HS-5 (cell line): ENCODE measurements at regions not wholly inside any gene's neighbourhood (a gene's known extent, or its start where the extent isn't known, plus 50 kb on each side); places are given as distances from the start of the nearest gene placed in this dataset.

Source experiments
- DNase-seq: peaks from one replicate; pipeline ENCODE4 v3.0.0-alpha.2; 2012; ENCODE audit warnings: low read depth

- DNase-seq = peak; percentile 86
Measured at GRCh38 chr2:237171396-237171795, 85.7 kb downstream of the COPS8 start.

- DNase-seq = no peak
Measured at GRCh38 chr2:237171881-237172280, 86.2 kb downstream of the COPS8 start.

GRCh38 chr2:237177052-237177451 lies 91.4 kb downstream of the COPS8 start:
- DNase-seq = no peak

DNA sequence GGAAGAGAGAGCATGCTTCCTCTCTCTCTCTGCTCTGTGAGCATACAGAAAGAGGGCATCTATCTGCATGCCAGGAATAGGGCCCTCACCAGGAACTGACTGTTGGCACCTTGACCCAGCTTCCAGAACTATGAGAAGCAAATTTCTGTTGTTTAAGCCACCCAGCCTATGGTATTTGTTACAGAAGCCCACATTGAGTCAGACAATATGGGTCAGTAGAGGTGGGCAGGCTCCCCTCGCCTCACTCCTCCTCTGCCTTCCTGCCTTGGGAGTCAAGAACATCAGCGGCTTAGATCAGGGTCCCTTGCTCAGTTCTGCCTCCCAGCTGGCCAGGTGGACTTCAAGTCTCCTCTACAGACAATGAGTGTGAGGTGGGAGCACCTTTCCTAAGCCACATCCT lies 92.3 kb downstream of the COPS8 start:
- no peak for DNase-seq

DNA sequence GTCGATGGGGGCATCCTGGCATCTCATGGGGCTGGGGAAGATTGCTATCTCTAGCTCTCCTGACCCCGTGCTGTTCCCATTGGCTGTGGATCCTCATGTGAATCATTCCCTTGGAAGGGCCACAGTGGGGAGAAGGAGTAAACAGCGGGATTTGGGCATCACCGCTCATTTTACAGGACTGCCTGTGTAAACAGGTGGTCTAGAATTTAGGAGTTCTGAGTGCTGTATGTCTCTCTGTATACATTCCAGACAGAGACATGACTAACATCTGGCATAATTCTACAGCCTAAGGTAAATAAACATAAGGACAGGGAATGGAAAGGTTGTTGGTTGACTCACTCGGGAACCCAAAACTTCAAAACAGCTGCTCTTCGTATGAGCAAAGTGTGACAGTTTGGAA lies 92.7 kb downstream of the COPS8 start:
- DNase-seq = peak; percentile 86

- no peak for DNase-seq
Measured at GRCh38 chr2:237179161-237179560, 93.5 kb downstream of the COPS8 start.

DNA sequence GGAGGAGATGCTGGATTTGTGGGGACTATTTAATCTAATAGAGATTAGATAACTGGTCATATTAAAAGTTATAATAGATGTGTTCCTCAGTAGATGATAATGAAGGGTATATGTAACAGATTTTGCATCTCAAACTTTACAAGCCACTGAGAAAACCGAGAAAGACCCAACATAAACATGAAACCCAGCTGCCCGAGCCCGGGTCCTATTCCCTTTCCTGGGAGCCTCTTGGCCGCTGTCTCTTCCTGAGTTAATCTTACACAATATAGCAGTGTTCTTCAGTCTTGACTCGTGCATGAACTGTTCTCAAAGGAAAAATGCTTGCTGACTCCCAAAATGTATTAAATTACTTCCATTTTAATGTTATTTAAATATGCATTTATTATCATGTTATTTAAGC lies 94.5 kb downstream of the COPS8 start:
- DNase-seq = no peak

GRCh38 chr2:237180987-237181386 lies 95.3 kb downstream of the COPS8 start:
- no peak for DNase-seq

DNA sequence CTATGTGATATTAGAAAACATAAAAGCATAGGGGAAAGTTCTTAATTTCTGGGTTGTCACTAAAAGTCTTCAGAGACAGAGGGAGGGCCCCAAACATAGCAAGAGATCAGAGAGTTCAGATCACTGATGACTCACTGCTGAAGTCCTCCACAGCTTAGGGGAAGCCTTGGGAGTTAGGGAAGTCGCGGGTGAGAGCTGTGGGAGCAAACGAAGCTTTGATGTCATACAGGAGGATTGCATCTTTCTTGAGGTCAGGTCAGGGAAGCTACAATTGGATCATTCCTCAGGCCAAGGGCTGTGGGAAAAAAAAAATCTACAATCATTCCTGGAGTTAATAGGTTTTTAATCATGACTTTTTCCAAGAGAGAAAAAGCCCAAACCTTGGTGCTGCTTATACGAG lies 96.2 kb downstream of the COPS8 start:
- no peak for DNase-seq

DNA sequence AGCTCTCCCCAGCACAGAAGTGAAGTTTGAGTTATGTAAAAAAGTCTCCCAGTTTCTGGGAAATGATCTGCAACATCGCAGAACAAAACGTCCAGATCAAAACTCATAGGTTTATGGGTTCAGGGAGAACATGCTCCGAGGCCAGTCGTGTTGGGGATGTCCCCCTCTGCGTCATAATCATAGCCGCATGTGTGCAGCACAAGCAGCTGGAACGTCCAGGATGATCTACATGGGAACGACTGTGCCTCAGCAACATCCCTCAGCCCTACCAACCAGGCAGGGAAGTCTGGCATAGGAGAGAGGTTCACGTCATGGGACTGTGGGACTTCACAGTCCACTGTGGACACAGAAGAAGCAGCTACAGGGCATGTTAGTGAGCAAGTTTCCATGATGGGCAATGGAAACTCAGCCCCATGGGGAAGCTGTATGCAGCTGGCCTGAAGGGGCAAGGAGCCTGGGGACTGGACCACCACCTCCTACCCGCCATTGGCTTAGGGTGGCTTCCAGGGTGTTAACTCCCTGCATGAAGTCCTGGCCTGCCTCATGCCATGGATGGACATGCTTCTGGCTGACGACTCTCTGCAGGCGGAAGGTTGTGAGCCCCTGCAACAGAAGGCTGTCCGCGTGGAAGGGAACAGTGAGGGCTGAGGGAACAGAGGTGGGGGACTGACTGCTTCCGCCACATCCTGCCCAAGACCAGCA lies 96.9 kb downstream of the COPS8 start:
- no peak for DNase-seq

DNA sequence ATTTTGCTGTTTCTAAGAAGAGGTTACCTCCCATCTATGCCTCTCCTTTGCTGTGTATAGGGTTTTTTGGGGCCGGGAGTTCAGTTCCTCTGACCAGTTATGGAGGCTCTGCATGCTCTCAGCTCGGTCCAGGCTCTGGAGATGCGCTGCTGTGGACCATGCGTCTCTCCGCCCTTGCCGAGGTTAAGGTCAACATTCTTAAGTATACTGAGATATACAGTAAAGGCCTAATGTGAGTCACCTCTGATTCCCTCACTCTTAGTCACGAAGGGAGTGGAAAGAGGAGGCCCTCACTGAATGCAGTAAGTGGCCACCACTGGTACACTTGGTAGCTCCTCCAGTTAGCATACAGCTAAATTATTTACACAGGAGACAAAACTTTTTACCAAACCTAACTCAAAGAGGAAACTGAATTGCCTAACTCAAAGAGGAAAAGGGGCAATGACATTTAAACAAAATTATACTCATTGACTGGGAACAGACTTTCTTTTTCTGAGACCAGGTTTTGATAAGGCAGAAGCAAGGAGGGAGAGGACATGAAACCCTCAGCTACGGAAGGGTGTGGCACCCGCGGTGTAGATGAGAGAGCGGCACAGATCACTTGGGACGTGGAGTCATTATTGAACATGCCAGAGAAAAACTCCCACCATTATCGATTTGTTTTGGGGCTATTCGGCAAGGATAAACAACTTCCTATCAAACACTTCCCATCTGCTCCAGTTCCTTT lies 98.7 kb downstream of the COPS8 start:
- DNase-seq = no peak

GRCh38 chr2:237184919-237185552 lies 99.3 kb downstream of the COPS8 start:
- no peak for DNase-seq

DNA sequence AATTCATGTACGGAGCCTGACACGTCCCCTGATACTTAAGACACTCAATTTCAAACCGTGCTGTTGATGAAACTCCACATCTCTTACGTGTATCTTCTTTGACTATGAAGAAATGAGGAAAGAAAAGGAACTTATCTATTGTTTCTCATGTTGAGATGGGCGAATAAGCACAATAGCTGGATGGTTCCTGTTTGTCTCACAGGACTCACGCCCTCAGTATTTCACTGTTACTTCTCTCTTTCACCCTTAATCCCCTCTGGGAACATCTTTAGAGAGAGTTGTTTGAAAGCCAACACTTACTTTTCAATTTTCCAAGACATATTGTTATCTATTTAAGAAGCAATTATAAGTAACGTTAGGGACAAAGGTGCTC lies 99.8 kb downstream of the COPS8 start:
- DNase-seq = no peak

DNA sequence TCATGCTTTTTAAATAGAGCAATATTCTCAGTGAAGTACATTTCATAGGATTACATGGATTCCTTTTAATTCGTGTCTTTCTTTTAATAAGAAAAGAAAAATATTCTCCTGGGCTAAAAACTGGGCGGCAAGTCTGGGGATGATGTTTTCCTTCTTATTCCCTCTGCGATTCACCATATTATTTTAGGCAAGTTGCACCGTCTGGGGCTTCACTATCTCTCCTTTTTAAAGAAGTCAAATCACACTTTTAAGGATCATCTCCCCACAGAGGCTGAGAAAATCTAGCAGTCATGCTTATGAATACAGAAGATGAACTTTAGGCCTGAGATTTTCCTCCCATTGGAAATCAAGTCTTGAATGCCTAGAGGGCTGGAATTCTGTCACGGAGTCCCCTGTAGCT lies 104.1 kb downstream of the COPS8 start:
- DNase-seq = no peak

DNA sequence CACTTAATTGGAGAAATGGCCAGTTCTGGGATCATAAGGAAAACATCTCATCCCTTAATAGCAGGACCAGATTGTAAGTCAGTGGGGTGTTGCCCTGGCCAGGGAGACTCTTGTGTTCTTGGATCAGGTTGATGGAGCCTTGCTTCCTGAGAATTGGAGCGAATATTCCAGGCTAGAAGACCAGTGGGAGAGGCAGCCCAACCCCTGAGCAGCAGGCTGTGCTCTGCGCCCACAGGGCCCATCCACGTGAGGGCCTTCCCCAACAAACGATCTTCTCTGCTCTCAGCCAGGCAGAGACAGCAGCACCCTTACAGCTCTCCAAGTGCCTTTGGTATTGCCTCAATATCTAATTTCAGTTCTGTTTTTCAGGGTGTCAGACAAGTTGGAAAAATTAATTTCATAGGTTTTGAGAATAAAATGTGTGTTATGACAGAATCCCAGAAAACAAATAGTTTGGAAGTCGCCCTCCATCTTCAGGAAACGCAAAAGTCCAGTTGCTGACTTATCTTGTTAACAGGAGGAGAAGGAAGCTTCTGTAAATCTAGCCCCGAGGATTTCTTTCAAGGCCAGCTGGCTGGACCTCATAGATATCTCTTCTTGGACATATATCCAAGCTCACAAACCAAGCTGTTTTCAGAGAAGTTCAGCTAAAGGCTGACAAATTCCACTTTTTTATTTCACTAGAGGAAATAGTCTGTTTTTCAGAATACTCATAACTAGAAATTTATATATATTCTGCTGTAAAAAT lies 105.5 kb downstream of the COPS8 start:
- no peak for DNase-seq

DNA sequence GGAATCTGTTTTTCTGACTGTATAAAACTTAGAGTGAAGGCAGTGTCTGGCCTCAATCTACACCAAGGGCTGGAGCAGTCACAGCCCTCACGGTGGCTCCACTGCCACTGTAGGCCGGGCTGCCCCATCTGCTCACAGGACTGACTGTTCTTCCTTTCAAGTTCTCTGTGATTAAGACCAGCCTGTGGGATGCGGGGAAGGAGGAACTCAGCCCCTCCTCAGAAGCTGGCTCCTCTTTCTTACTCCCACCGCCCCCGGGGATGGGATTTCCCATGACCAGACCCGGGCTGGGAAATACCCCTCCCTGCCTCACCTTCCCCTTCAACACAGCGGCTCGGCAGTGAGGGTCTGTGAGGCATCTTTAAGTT lies 106.0 kb downstream of the COPS8 start:
- no peak for DNase-seq

GRCh38 chr2:237192881-237193280 lies 107.2 kb downstream of the COPS8 start:
- no peak for DNase-seq

DNA sequence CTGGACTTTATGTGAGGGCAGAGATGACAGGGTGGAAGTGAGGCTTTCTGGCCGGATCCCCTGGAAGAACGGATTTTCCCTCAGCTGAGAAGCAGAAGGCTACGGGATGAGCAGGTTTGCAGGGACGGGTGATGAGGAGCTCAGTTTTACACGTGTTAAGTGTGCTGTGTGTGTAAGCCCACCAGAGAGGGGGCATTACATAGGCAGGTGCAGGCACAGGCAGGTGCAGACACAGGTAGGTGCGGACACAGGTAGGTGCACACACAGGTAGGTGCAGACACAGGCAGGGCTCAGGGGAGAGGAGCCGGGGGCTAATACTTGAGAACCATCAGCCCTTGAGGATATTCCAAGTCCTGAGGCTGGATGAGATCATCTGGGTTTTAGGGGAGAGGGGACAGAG lies 107.7 kb downstream of the COPS8 start:
- no peak for DNase-seq

DNA sequence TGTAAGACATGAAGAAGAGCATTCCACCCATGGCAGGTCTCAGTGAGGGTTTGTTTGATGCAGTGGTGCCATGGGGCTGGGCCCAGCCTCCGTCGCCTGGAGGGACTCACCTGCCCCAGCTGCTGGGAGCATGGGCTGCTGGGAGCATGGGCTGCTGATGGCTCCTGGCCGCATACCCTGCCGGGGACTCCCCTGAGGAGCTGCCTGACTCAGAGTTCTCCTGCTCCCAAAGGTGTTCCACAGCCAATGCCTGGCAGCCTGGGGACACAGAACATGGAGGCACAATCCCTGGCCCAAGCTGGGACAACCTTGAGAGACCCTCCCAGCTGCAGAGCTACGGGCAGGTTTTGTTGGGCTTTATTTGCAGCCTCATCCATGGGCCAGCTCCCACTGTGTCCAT lies 108.4 kb downstream of the COPS8 start:
- no peak for DNase-seq

GRCh38 chr2:237194906-237195305 lies 109.2 kb downstream of the COPS8 start:
- no peak for DNase-seq

- no peak for DNase-seq
Measured at GRCh38 chr2:237195396-237196120, 109.9 kb downstream of the COPS8 start.

DNA sequence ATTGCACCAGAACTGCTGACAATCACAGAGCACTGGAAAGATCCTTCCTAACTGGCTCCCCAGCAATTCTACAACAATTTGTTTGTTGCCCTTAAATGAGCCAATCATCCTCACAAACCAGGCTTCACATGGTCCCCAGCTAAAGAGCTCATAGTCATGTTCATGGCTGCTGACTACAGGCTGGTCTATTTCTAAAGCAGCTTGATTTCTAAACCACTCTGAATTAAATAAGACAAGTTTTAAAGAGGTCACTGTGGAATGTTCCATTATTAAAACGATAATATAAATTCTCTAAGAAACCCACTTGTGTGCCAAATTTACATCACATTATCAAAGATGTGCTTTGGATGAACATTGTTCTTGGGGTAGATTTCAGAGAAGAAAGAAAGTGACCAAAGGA lies 110.7 kb downstream of the COPS8 start:
- DNase-seq = no peak
